ENCODE measurements at regions not wholly inside any gene's neighbourhood (a gene's known extent, or its start where the extent isn't known, plus 50 kb on each side); places are given as distances from the start of the nearest gene placed in this dataset.
A peak's percentile ranks its signal among the peaks of the same experiment; 100 is the strongest.

DNA sequence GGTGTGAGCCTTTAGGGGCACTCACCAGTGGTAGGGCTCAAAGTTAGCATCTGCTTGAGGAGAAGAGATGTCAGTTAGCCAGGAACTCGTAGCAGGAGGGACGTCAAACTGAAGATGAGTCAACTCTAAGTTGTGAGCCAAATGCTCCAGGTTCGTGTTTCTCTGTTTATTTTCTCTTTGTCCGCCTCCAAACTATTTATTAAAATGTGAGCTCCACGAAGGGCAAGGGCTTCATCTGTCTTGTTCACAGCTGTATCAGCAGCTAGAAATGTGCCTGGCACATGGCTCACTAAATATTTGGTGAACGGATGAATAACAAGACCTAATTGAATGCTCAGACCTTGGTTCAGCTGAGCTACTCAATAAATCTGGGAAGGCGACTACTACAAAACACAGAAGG is 248.9 kb downstream of the BCOR start:
- peak; percentile 18 for DNase-seq (ENCODE audit: low read depth)

DNA sequence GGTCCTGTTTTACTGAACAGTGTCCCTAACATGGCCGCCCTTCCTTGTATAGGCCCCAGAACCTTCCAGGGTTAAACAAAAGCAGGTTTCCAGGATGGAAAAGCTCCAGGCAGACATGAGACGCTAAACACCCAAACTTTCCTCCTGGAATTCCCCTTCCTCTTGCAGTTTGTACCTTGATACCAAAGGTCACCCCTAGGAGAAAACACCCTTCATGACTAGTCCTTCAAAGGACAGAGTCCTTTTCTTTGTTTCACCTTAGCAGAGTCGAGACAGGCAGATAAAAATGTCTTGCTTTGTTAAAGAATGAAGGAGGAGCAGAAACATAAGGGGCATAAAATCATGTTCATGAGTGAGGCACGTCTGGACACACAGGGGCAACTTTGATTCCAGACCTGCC is 247.5 kb downstream of the BCOR start:
- DNase-seq (ENCODE audit: low read depth), result no peak

DNA sequence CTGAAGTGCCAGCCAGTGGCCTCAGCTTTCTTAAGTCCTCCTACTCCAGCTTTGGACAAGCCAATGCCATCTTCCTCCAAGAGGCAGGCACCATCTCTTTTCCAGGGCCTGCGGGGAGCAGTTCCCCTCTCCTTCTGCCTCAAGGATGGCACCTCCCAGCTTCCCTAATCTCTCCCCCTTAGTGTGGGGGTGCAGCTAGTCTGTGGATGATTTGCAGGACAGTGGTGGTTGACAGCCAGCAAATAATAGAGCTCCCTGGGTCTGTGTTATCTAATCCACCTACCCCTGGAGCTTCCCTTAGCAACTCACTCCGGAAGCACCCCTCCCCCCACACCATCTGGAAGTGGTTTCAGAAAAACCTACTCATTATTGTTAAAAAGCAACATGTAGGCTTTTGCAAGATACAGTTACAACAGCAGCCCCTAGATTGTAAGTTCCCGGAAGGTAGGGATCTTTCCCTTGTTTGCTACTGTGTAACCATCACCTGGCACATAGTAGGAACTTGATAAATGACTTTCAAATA is 247.1 kb downstream of the BCOR start:
- peak; percentile 51 for DNase-seq (ENCODE audit: low read depth)

DNA sequence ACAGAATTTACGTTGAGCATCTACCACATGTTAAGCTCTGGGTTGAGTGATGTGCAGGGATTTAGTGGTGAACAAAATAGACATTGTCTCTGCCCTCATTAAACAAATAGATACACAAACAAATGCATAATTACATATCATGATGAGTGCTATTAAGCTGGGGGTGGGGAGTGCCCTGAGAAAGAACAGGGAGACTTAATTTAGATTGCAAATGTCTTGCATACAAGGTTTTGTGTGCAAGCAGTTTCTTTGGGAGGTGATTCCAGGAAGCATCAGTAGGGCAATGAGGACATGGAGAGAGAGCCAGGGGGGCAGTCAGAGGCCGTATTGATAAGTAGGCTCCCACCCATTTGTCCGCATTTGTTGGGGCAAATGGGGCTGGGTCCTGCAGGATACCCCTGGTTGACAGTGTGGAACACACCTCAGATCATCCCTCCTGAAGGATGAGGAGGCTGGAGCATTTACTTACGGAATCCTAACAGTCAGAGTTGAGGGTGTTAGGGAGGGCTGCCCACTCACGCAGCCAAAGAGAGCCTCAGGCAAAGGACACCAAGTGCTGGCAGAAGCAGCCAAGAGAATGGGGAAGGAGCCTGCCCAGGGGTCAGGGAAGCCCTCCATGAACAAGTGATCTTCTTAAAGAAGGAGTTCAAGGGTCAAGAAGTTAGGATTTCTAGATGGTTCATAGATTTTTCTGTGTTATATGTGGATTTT is 245.9 kb downstream of the BCOR start:
- no peak for DNase-seq (ENCODE audit: low read depth)

DNA sequence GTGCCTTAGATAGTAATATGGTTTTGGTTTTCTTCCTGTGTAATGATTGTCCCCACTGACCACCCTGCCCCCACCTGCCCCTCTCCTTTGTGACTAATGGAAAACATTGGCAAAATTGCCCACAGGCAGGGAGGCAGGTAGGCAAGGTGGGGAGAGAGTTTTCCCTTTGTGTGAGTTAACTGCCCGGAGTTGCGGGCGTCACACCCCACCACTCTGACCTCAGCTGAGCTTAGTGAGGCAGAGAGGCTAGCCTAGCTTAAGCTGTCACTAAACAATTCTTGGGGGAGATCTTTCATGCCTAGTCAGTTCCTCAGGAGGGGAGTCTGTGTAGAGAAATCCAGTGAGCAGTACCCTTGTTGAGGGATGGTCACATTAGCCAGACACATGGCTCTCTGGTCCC is 245.3 kb downstream of the BCOR start:
- no peak for DNase-seq (ENCODE audit: low read depth)

DNA sequence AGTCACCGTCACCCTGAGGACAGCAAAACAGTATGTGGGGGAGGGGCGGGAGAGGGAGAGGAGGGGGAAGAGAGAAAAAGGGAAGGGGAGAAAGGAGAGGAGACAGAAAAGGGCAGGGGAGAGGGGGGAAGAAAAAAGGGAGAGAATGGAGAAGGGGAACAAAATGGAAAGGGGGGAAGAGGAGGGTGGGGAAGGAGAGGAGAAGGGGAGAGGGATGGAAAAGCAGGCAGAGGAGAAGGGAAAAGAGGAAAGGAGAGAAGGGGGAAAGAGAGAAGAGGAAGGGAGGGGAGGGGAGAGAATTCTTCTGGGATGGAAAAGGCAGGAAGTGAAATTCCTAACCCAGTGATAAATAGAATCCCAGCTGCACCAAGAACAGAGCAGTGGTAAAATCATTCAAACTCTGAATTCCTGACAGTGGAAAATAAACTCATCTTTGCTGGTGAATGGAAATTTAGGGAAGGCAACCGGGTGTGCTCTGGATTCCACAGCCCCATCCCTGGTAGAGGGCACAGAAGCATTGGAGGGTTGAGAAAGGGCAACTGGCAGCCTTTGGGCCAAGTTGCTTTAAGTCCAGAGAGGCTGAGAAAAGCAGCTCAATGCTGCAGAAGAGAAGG is 244.2 kb downstream of the BCOR start:
- DNase-seq (ENCODE audit: low read depth), result no peak

- no peak for DNase-seq (ENCODE audit: low read depth)
Observed at GRCh38 chrX:39854772-39855747, 242.7 kb downstream of the BCOR start.

GRCh38 chrX:39855748-39856129 is 242.0 kb downstream of the BCOR start:
- DNase-seq (ENCODE audit: low read depth), result peak; percentile 54

- DNase-seq (ENCODE audit: low read depth), result no peak
Observed at GRCh38 chrX:39856472-39857121, 241.2 kb downstream of the BCOR start.

DNA sequence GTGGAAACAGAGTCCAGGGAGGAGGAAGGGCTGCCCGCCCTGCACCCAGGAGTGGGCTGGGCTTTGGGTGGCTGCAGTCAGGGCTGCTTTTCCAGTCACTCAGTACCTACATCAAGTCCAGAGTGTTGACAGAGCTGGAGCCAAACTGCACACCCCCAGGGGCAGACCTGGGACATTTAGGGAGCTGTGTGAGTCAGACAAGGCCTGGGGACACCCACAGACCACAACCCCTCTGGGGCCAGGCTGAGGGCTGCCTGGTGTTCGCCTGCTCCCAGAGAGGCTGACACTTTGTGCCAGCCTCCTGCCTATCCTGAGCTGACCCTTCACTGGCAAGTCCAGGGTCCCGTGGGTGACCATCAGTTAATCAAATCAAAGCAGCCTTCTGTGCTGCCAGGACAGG is 240.0 kb downstream of the BCOR start:
- DNase-seq (ENCODE audit: low read depth), result peak; percentile 11

DNA sequence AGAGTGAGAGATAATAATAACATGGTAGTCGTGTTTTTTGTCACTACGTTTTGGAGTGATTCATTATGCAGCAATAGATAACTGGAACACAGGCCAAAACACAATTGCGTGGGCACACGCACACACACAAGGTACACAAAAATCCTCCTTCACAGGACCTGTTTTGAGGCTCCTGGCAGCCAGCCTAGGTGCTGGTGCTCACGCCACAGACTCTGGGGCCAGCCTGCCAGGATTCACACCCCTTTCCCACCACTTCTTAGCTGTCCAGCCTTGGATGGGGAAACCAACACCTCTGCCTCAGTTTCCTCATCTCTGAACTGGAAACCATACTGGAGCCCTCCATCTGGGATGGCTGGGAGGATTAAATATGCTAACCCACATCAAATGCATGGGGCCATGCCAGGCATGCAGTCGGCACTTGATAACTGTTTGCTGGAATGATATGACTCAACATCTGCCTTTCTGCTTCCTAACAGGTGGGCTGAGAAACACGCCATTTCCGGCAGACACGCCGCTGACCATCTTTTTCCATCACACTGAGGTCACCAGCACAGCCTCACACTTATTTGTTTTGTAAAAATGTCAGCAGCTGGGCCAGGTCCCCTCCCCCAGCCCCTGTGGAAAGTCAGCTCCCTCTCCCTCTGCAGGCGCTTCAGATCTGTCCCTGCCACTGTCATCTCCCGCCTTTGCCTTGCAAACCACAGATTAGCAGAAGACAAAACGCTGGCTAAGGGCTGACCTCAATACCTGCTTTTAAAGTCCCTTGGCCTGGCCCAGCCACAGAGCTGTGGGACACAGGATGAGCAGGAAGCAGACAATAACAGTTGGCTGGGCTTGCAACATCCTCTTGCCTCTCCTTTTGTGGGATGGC is 237.5 kb downstream of the BCOR start:
- peak; percentile 67 for DNase-seq (ENCODE audit: low read depth)

- no peak for DNase-seq (ENCODE audit: low read depth)
Observed at GRCh38 chrX:39862963-39863362, 234.8 kb downstream of the BCOR start.

- peak; percentile 8 for DNase-seq (ENCODE audit: low read depth)
Observed at GRCh38 chrX:39866229-39866628, 231.5 kb downstream of the BCOR start.

- peak; percentile 90 for DNase-seq (ENCODE audit: low read depth)
Observed at GRCh38 chrX:39869846-39870601, 227.7 kb downstream of the BCOR start.

GRCh38 chrX:39871648-39872047 is 226.1 kb downstream of the BCOR start:
- DNase-seq (ENCODE audit: low read depth), result no peak

GRCh38 chrX:39873117-39873516 is 224.6 kb downstream of the BCOR start:
- DNase-seq (ENCODE audit: low read depth), result no peak

GRCh38 chrX:39874202-39874816 is 223.4 kb downstream of the BCOR start:
- DNase-seq (ENCODE audit: low read depth), result peak; percentile 30

- DNase-seq (ENCODE audit: low read depth), result no peak
Observed at GRCh38 chrX:39875834-39876628, 221.7 kb downstream of the BCOR start.

DNA sequence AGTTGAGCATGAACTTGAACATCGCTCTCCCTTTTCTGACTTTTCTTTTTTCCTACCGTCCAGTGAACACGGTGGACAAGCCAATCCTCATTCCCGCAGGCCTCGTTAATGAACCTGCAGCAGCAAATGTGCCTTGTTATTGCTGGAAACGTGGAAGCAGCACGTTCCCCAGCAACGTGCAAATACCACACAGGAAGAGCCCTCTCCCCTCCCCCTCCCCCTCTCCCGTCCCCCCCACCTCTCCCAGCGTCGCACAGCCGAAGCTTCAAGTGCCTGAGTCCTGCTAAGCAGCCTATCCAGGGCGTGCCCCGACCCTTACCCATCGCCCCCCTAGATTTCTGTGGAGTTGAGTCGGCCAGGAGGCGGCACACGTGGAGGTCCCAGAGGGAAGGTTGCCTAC is 219.9 kb downstream of the BCOR start:
- DNase-seq (ENCODE audit: low read depth), result no peak
